Body of pancreas (tissue), 4 donors: ENCODE measurements at regions not wholly inside any gene's neighbourhood (a gene's known extent, or its start where the extent isn't known, plus 50 kb on each side); places are given as distances from the start of the nearest gene placed in this dataset.

ENCODE experiments used
- ATAC-seq: fragments of 150-250 bp; one replicate; pipeline ENCODE4 v1.9.1; 2016
- DNase-seq, 4 donors: peaks; one replicate each; pipeline ENCODE4 v3.0.0-alpha.2; 2019
- H3K27ac ChIP-seq, 4 donors: fragments of 200-600 bp; sonication (generic); 1 replicate in 3 of 4; 2 replicates in 1 of 4; pipeline versions ENCODE4 v1.5.1 to v1.6.1; 2016 to 2019; ENCODE audit warnings: mild to moderate bottlenecking in 1 of 4, mixed read lengths in 1 of 4, moderate library complexity in 1 of 4
- H3K27me3 ChIP-seq, 2 donors: fragments of 200-600 bp; sonication (generic); one replicate each; pipeline ENCODE4 v1.6.0; 2016; ENCODE audit warnings: mild to moderate bottlenecking in 1 of 2
- H3K36me3 ChIP-seq, 2 donors: fragments of 200-600 bp; sonication (generic); replicated peaks in 1 of 2; 2 replicates each; pipeline ENCODE4 v1.5.1; 2016; ENCODE audit warnings: low read depth in 2 of 2; ENCODE audit not compliant: insufficient read depth in 1 of 2
- H3K4me1 ChIP-seq: fragments of 200-600 bp; sonication (generic); one replicate; pipeline ENCODE4 v1.6.0; 2016
- H3K4me3 ChIP-seq, 2 donors: fragments of 200-600 bp; sonication (generic); 1 replicate in 1 of 2; 2 replicates in 1 of 2; pipeline ENCODE4 v1.5.1; 2016 to 2019
- H3K9me3 ChIP-seq, 3 donors: fragments of 200-600 bp; sonication (generic); 1 replicate in 2 of 3; 2 replicates in 1 of 3; pipeline ENCODE4 v1.5.1; 2016
- CTCF ChIP-seq, 7 experiments: fragments of 450-650 bp in 4 of 7; fragments of 200-600 bp in 3 of 7; sonication (generic) in 3 of 7; IDR thresholded peaks; one replicate each; pipeline ENCODE4 v1.5.1; 2016 to 2019; ENCODE audit warnings: antibody characterized with exemption in 7 of 7
- POLR2A ChIP-seq, 3 donors: fragments of 450-650 bp; IDR thresholded peaks; one replicate each; pipeline ENCODE4 v1.6.1; 2016; ENCODE audit warnings: antibody characterized with exemption in 3 of 3, mild to moderate bottlenecking in 2 of 3
- WGBS, 2 donors: methylation state at CpG; one replicate each; pipeline ENCODE4 v1.1.5; 2017; 5-methylcytosine and 5-hydroxymethylcytosine counted together
- intact Hi-C: fragments of 100-400 bp; cut with DNase I; formaldehyde crosslinking; loops from one replicate; pipeline ENCODE4 v1.15.1; 2023

DNA sequence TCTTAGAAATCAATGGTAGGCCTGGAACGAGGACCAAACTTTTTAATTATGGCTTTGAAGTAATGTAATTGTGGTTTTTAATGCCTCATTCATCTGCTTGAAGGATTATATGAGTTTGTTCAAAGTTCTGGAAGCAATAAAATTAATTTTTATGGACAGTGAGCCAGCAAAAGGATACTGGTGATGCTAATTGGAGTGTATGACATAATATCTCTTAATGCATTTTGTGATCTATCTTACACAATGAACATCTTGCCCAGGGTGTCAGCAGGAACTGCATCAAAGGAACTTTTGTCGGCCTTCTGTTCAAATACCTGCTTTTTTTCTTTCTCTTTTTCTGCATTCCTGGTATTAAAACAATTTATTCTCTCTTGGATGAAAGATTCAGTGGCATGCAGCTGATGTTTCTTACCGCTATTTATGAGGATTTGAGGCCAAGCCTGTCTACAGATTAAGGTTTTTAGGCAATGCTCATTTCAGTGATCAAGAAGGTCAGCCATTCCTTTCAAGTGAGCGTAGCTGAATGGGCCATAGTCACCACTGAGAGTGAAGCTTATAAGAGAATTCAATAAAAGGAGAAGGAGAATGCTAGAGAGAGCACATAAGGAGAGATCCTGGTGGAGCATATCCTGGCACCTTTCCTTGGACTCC is 974.8 kb downstream of the SORCS3 start:
- Histone ChIP-seq H3K36me3 (no peaks in the 10 kb centered on the region), H3K9me3 (no peaks in the 10 kb centered on the region), H3K4me3 (no peak overlapping the region), H3K27me3 (no peaks in the 10 kb centered on the region), H3K27ac (no peak overlapping the region), H3K4me1 (peaks cover 31% of the 10 kb centered on the region)
- TF ChIP-seq POLR2A (IDR thresholded peaks at IDR 0.05): no peak
- TF ChIP-seq CTCF (IDR thresholded peaks at IDR 0.05): no peak
- ATAC-seq (no peak), DNase-seq (no peak)
- WGBS, 2 donors: 77 to 79% methylated on average over 4 of the region's 4 CpGs
- intact Hi-C loops: no loop called here

GRCh38 chr10:105611244-105611798 is 970.2 kb downstream of the SORCS3 start:
- intact Hi-C loops: no loop called here
- H3K9me3 ChIP-seq: no peaks in the 10 kb centered on the region
- no peak overlapping the region for H3K4me3 ChIP-seq
- peak overlapping the region in 3 of 4 donors; percentile 60 to 80 (median 68) for H3K27ac ChIP-seq
- no peaks in the 10 kb centered on the region for H3K36me3 ChIP-seq
- ATAC-seq: peak; percentile 97
- H3K4me1 ChIP-seq: peaks cover 61% of the 10 kb centered on the region
- peak in 3 of 4 donors; percentile 18 to 61 (median 22) for DNase-seq
- no peaks in the 10 kb centered on the region for H3K27me3 ChIP-seq
- TF ChIP-seq POLR2A (IDR thresholded peaks at IDR 0.05) (peak in 1 of 3 donors; percentile 13), CTCF (IDR thresholded peaks at IDR 0.05) (no peak)

DNA sequence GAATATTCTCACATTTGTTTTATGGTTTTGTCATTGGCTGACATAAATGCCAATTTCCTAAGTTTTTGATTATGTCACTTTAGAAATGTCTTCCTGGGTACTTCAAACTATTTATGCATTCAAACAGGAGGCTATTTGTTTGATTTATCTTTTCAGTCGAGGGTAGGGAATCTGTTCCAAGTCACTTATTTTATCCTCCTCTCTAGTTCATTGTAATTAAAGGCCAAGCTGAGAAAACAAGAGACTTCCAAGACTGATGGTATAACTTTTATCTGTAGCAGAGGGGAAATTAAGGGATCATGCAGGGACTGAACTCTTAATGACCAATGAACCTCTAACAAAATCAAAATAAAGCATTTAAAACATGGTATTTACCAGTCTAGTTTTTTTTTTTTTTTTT is 968.4 kb downstream of the SORCS3 start:
- intact Hi-C loops: no loop called here
- DNase-seq: no peak

GRCh38 chr10:105605918-105606317 is 964.8 kb downstream of the SORCS3 start:
- Histone ChIP-seq H3K27ac (no peak overlapping the region), H3K9me3 (no peaks in the 10 kb centered on the region), H3K4me3 (no peak overlapping the region), H3K36me3 (no peaks in the 10 kb centered on the region), H3K4me1 (peaks cover 30% of the 10 kb centered on the region), H3K27me3 (no peaks in the 10 kb centered on the region)
- DNase-seq (no peak), ATAC-seq (no peak)
- intact Hi-C loops: no loop called here
- TF ChIP-seq CTCF (IDR thresholded peaks at IDR 0.05) (no peak), POLR2A (IDR thresholded peaks at IDR 0.05) (no peak)

More for the DNA sequence above, 968.4 kb downstream of the SORCS3 start:
- Histone ChIP-seq H3K36me3 (no peaks in the 10 kb centered on the region), H3K9me3 (no peaks in the 10 kb centered on the region), H3K27ac (no peak overlapping the region), H3K4me3 (no peak overlapping the region), H3K4me1 (peaks cover 59% of the 10 kb centered on the region), H3K27me3 (no peaks in the 10 kb centered on the region)
- TF ChIP-seq CTCF (IDR thresholded peaks at IDR 0.05) (no peak), POLR2A (IDR thresholded peaks at IDR 0.05) (no peak)
- ATAC-seq: no peak
- 24 to 28% methylated on average over 1 of the region's 1 CpG for WGBS, 2 donors

DNA sequence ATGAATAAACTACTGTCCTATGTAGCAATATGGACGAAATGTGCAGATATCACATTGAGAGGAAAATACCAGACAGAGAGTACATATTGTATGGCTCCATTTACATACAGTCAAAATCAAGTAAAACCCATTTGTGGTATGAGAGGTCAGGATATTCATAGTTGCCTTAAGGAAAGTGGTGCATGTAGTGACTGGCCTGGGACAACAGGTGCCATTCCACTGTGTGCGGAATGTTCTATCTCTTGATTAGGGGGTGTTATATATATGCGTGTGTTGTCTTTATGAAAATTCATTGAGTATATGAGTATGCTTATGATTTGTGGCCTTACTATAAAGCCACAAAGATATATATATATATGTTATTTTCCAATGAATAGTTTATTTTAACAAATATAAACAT is 964.0 kb downstream of the SORCS3 start:
- Histone ChIP-seq H3K4me1 (peaks cover 22% of the 10 kb centered on the region), H3K27me3 (no peaks in the 10 kb centered on the region), H3K4me3 (no peak overlapping the region), H3K27ac (no peak overlapping the region), H3K36me3 (no peaks in the 10 kb centered on the region), H3K9me3 (no peaks in the 10 kb centered on the region)
- ATAC-seq (no peak), DNase-seq (no peak)
- intact Hi-C loops: no loop called here
- no peak for TF ChIP-seq POLR2A (IDR thresholded peaks at IDR 0.05)
- 91 to 94% methylated on average over 3 of the region's 3 CpGs for WGBS, 2 donors
